ENCODE measurements at regions not wholly inside any gene's neighbourhood (a gene's known extent, or its start where the extent isn't known, plus 50 kb on each side); places are given as distances from the start of the nearest gene placed in this dataset.

DNA sequence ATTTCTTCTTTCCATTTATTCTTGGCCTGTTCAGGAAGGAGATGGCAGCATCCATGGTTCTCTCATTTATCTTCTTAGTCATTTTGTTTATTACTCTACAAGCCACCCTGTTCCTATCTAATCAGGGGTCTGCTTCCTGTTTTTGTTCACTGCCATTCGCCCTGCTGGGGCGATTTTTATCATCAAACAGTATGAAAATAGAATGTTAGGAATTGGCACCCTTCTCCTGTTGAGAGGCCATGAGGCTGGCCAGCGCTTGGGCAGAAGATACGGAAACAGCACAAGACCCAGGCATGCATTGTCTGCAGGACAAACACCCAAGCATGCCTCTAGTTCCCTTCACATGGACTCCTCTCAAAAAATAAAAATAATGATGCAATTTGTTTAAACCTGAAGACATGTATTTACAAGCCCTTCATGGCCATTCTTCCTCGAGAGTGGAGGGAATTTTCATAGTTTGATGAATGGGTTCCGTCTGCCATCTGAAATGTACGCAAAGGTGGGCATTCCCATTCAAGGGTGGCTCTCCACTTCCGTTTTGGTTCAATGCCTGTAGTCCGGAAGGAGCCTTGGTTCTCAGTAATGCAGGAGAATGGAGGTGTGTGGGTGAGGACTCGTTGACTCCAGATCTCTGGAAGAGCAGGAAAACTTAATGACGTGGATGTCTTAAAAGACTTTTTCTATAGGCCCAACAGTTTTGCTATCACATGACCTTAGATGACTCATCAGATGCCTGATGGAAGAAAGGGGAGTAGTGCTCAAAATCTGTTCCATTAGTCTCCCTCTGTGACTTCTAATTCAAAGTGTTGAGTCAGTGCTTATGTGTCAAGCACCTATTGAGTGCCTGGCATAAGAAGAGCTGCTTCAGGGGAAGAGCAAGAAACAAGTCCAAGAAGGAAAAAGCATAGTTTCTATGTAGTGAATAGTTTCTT is 252.4 kb upstream of the TBX3 start:
- DNase-seq (ENCODE audit: low spot score), result no peak

DNA sequence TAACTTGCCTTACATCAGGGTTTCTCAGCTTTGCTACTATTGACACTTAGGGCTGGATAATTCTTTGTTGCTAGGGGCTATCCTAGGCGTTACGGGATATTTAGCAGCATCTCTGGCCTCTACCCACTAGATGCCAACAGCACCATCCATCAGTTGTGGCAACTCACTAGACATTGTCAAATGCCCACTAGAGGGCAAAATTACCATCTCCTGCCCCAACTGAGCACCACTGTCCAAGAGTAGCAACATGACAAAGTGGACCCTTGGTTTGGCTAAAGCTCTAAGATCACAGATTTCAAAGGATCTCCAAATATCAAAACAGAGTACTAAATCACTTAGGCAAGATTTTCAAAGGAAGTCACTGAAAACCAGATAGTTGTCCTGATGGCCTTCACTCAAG is 251.7 kb upstream of the TBX3 start:
- no peak for DNase-seq (ENCODE audit: low spot score)

DNA sequence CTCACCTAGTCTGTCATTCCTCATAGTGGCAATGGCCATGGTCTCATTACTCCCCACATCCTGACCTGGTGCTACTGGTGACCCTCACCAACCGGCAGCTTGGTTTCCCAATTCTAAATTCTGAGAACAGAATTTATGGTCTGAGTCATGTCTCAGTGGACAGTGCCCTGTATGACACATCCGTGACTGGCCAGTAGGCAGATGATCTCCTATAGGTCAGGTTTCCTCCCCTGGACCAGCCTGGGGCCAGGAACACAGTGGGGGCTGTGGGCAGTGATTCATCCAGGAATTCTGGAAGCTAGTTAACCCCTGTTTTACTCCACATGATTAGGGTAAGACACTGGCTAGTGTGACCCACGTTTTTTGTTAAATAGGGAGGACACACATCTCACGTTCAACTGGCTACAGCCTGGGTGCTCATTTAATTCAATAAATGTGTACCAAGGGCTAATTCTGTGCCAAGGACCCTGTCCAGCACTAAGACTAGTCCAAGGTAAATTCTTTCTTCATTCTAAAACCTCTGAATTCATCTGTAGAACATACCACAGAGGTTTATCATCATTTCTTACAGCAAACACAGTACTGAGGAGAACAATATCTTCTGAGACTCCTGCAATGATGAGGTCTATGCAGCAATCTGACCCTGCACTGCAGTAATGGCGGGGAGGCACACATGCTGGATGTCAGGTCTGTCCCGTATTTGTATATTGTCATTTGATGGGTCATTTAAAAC is 249.6 kb upstream of the TBX3 start:
- no peak for DNase-seq (ENCODE audit: low spot score)

DNA sequence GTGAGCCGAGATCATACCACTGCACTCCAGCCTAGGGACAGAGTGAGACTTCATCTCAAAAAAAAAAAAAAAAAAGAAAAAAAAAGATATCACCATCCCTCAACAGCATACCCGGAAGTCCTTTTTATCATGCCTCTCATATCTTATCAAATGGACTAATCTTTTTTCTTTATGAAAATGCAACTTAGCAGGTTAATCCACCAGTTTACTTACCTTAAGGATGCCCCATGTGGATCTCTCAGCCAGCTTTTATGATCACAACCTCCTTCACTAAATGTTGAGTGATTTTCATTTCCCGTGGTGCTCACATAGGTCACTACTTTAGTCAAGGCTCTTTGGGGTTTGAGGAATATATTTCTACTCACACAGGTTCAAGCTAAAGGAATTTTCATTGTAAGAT is 248.8 kb upstream of the TBX3 start:
- no peak for DNase-seq (ENCODE audit: low spot score)

DNA sequence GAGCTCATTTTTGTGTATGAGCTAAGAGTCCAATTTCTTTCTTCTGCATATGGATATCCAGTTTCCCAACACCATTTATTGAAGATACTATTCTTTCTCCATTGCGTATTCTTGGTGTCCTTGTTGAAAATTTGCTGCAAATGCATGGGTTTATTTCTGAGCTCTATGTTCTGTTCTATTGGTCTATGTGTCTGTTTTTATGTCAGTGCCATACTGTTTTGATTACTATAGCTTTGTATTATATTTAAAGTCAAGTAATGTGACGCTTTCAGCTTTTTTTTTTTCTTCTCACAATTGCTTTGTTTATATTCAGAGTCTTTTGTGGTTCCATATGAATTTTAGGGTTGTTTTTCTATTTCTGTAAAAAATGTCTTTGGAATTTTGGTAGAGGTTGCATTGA is 247.1 kb upstream of the TBX3 start:
- no peak for DNase-seq (ENCODE audit: low spot score)

DNA sequence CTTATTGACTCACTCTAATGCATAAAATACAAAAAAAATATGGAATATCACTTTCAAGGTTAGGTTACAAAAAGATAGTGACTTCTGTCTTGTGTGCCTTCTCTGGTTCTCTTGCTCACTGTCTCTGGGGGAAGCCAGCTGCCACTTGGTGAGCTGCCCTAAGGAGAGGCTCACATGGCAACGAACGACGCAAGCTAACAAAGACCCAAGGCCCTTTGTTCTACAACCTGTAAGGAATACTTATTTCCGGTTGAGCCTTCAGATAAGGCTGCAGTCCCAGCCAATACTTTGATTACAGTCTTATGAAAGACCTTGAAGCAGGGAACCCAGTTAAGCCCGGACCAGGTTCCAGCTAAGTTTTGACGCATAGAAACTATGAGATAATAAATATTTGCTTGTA is 242.4 kb upstream of the TBX3 start:
- no peak for DNase-seq (ENCODE audit: low spot score)

DNA sequence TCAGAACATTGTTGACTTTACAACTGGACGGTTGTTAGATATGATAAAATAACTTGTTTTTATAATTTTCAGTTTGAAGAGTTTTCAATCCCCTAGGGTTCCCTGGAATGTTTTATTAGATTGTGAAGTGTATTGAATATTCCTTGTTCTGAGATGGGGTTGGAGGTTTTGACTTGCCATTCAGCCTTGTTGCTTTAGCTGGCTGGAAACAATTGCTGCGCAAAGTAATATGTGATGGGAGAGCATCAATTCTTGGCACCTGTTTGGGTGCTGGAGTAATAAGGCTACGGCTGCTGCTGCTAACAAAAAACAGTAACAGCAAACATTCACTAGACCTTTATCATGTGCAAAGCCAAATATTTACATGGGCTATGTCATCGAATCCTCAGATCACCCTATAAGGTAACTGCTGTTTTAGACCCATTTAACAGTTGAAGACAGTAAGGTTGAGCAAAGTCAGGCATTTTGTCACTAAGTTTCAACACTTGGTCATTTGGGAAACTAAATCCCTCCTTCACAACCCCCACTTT is 241.0 kb upstream of the TBX3 start:
- DNase-seq (ENCODE audit: low spot score), result no peak

DNA sequence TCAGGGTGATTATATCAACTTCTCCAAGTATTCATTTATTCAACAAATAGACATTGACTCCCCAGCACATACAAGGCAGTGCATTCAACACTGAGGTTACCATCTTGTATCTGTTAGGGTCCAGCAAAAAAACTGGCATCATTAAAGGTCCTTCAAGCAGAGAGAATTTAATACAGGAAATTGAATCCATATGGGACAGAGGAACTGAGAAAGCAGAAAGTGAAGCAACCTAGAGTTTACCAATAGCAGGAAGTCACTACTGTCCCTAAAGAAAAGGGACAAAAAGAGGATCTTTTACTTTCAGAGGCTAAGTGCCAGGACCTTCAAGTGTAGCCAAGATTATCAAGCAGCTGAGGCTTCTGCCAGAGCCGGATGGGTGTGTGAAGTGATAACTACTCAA is 237.8 kb upstream of the TBX3 start:
- DNase-seq (ENCODE audit: low spot score), result no peak

DNA sequence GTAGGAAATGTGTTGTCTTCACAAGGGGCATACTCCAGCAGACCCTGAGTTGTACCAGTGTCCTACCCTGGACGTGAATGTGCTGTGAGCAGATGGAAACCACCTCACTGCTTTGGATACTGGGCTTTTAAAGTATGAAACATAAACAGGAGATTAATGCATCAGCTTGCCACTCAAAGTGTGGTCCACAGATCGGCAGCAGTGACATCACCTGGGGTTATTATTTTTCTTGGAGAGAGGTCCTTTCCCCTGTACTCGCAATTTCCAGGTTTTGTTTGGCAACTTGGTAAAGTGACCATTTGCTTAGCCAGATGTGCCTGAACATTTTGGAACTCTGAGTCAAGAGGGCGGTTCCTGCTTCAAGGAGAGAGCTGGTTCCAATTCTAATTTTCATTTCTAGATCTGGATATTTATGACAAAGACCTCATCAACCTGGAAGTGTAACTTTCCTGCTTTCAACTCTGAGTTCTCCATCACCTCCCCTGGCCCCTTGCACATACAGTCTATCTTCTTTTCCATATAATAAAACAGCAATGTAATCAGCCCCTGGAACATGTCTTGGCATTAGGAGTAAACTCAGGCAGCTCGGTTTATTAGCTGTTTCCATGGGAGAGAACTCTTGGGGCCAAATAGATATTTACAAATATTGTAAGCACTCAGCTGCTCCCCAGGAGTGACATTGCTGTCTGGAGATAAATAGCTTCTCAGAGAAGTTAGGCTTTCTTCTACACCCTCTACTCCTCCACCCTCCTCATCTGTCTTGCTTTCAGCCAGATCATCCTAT is 237.0 kb upstream of the TBX3 start:
- DNase-seq (ENCODE audit: low spot score), result no peak

DNA sequence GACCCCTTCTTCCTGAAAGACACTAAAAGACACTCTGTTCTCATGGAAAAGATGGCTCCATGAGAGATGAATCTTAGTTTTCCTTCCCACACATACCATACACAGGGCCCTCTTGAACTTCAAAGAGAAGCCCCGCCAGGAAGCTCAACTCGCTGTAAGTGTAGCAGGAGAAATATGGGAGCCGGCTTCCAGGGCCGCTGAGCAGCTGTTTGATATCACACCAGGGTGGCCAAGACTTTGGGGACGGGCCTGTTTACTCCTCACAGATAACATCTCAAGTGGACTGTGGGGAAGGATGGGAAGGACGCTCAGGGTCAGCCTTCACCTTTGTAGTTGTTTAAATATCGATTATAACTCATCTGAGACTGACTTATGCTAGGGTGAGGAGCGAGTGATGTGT is 235.5 kb upstream of the TBX3 start:
- DNase-seq (ENCODE audit: low spot score), result no peak

DNA sequence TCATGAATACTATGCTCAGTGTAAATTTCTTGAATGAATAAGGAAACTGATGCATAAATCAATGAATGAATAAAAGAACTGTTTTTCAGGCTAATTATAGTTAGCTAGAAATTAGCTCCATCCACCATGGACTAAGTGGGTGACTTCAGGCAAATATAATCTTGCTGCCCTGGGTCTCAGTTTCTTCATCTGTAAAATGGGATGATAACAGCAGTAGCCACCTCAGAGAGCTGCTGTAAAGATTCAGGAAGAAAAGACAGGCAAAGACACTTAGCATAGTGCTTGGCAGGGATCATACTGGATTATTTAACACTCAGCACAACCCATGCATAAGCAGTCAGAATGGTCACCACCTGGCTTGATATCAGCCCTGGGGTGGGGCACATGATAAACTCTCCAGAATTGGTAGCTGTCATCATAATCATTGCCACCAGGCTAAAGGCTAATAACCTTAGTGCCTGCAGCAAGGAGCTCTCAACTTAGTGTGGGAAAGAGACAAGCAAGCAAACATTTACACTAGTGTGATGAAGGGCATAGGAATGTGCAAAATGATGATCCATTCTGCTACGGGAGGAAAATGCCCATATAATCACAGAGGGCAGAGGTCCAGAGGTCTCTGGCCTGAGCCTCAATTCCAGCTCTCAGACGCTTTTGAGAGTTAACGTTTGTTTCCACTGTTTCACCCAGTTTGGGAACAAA is 234.7 kb upstream of the TBX3 start:
- no peak for DNase-seq (ENCODE audit: low spot score)

DNA sequence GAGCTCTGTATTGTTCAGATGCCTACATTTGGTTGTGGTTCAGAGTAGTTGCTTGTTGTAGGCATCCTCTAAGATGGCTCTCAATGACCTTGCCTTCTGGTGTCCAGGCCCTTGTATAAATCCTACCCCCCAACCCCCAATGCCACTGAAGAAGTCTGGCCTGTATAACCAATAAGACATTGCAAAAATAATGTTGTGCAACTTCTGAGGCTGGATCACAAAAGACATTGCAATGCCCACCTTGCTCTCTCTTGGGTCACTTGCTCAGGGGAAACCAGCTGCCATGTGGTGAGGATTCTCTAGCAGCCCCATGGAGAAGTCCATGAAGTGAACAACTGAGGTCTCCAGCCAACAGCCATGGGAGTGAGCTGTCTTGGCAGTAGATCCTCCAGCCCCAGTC is 234.0 kb upstream of the TBX3 start:
- no peak for DNase-seq (ENCODE audit: low spot score)

DNA sequence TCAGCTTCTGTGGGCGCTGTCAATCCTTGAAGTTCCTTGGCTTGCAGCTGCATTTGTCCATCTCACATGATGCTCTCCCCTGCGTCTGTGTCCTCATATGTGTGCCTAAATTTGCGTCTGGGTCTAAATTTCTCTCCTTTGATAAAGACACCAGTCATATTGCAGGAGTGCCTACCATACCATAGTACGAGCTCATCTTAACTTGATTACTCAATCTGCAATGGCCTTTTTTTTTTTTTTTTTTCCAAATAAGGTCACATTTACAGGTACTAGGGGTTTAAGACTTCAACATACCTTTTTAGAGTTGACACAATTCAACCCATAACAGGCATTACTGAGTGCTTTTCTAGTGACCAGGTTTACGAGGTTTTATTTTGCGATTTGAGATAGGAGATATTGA is 233.3 kb upstream of the TBX3 start:
- no peak for DNase-seq (ENCODE audit: low spot score)

DNA sequence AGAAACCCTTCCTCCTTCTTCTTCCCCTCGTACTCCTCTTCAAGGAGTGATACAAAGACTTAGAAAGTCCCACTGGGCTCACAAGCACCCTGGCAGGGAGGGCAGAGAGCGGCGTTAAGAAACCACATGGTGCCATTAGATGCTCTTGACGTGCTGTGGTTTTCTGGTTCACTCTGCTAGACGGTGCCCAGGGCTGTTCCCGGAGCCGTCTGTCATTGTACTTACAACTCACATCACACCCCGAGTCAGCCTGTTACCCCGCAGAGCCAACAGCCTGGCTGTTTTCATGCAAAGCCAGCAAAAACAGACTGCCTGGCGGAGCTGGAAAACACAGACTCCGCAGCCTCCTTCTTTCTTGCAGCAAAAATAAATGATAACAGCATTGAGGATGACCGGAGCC is 232.6 kb upstream of the TBX3 start:
- DNase-seq (ENCODE audit: low spot score), result no peak

DNA sequence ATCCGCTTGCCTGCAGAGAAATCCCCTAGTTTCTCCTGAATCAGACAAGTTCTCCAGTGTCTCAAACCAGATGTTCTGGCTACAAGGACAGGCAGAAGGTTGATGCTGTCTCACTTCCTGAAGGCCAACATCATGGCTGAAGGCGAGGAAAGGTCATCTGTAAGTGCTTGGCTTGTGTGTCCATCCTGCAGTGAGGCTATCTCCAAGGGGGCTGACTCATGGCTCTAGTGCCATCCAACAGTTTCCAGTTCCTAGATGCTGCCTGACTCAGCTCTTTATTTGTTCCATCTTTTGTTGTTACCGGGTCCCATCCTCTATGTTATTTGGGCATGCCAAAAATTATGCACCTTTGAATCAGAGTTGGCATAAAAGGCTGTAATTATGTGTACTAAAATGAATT is 232.1 kb upstream of the TBX3 start:
- no peak for DNase-seq (ENCODE audit: low spot score)

DNA sequence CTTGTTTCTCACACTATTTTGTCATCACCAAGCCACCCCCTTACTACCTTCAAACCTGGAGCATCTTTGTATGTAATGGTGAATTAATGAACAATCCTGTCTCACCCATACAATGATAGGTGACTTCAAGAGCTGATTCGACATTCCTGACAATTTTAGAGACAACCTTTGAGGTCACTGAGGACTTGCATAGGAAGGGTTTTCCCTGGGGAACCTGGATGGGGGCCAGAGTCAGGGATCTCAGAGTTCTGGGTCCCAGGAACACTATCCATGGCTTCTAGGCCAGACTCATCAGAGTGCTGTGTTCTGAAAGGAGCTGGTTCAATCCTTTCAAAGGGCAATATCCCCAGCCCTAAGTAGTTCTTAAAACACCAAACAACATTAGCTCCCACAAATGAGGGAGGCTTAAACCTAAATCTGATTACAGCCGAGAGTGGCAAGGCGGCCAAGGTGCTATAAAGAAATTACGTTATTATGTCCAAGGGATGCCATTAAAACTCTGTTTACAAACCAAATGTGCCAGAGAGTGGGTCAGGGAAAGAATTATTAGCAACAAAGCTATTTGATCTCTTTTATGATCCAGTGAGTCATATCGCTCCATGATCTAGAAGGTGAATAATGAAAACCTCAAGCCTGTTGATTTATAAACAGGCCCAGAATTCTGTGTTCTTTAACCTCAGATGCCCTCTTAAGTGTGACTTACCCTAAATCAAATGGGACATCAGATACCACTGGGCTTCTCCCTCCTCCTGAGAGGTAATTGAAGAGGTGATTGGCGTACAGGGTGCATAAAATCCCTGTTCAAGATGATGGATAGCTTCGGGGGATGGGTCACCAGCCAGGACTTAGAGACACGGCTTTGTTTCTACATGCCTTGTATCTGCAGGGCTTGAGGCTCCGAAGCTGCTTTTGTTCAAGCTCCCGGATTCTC is 230.2 kb upstream of the TBX3 start:
- no peak for DNase-seq (ENCODE audit: low spot score)

DNA sequence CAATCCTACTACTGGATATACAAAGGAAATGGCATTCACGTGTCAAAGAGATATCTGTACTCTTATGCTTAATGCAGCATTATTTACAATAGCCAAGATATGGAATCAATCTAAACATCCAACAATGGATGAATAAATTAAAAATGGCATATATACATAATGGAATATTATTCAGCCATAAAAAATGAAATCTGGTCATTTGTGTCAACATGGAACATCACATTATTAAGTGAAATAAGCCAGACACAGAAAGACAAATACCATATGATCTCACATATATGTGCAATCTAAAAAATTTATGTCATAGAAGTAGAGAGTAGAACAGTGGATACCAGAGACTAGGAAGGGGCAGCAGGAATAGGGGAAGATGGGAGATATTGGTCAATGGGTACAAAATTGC is 228.8 kb upstream of the TBX3 start:
- no peak for DNase-seq (ENCODE audit: low spot score)

DNA sequence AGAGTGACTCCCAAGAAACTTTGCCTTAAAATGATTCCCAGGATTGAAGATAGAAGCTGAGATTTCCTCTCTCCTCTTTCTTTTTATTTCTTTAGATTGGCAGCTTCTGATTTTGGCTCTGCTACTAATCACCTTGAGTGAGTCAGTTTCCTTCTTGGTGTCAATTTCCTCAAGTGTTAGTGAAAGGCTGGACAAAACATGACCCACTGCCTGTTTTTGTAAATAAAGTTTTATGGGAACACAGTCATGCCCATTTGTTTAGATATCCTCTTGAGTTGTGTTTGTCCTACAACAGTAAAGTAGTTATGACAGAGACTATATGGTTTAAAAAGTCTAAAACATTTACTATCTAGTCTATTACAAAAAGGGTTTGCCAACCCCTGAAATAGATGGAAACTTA is 227.2 kb upstream of the TBX3 start:
- DNase-seq (ENCODE audit: low spot score), result no peak

DNA sequence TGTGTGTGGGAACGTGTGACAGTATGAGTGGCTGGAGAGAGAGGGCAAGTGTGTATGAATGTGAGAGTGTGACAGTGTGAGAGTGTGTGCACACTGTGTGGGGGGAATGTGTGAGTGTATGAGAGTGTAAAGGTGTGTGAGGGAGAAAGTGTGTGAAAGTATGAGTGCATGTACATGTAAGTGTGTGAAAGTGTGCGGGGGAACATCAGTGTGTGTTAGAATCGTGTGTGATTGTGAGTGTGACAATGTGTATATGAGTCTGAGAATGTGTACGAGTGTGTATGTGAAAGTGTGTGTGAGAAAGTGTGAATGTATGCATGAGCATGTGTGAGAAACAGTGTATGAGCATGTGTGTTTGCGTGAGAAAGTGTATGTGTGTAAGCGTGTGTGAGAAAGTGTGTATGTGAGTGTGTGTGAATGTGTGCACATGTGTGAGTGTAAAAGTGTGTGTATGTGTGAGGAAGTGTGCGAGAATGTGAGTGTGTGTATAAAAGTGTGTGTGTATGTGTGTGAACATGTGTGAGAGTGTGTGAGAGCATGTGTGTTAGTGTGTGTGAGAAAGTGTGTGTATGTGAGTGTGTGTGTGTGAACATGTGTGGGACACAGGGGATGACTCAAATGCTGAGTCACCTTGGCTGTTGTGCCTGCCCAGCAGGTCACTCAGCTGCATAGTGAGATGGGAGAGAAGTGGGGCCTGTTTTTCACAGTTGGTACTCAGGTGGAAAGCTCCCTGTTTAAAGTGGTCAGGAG is 220.5 kb upstream of the TBX3 start:
- DNase-seq (ENCODE audit: low spot score), result no peak

DNA sequence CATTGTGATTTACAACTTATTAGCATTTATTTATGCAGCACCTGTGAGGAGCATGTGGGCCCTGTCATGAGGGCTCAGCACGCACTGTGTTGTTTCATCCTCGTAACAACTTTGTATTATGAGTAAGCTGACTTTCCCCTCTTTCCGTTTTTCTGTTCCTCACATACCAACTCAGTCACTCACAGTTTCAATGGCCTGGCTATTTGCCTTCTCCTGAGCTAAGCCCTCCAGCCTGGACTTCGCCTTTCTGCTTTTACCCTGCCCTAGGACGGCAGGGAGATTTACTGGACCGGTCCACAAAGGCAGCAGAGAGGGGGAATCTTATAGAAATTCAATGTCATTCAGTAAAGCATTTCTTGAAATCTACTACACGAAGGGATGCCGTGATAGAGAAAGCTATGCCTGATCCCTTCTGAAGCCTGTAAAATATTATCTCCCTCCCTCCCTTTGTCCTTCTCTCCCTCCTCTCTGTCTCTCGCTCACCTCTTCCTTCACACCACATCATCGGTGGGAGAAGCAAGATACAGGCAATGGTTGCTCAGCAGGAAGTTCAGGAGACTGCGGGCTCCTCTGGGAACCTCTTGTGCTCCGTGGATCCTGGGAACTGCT is 219.2 kb upstream of the TBX3 start:
- no peak for DNase-seq (ENCODE audit: low spot score)
